NCI-H187 treated with DMSO at 0.1 percent for 48 hours (cell line): ENCODE measurements at regions not wholly inside any gene's neighbourhood (a gene's known extent, or its start where the extent isn't known, plus 50 kb on each side); places are given as distances from the start of the nearest gene placed in this dataset.

ENCODE experiments used
- DNase-seq: peaks from one replicate; lab custom pipeline; 2025; lab: John Stamatoyannopoulos, UW

GRCh38 chr20:12659942-12660341 is 348.8 kb upstream of the SPTLC3 start:
- DNase-seq: no peak

GRCh38 chr20:12660918-12661317 is 347.9 kb upstream of the SPTLC3 start:
- no peak for DNase-seq

- DNase-seq: no peak
These were observed 338.5 kb upstream of the SPTLC3 start for GRCh38 chr20:12670301-12670700.

GRCh38 chr20:12673352-12673751 is 335.4 kb upstream of the SPTLC3 start:
- no peak for DNase-seq

GRCh38 chr20:12677925-12678324 is 330.8 kb upstream of the SPTLC3 start:
- DNase-seq: no peak

GRCh38 chr20:12679447-12679846 is 329.3 kb upstream of the SPTLC3 start:
- DNase-seq: no peak

GRCh38 chr20:12682613-12683012 is 326.2 kb upstream of the SPTLC3 start:
- DNase-seq: no peak

GRCh38 chr20:12687476-12687875 is 321.3 kb upstream of the SPTLC3 start:
- no peak for DNase-seq

- no peak for DNase-seq
These were observed 312.8 kb upstream of the SPTLC3 start for GRCh38 chr20:12695937-12696336.

- no peak for DNase-seq
These were observed 310.0 kb upstream of the SPTLC3 start for GRCh38 chr20:12698817-12699216.

GRCh38 chr20:12699374-12700228 is 309.2 kb upstream of the SPTLC3 start:
- DNase-seq: peak; percentile 36

- no peak for DNase-seq
These were observed 308.1 kb upstream of the SPTLC3 start for GRCh38 chr20:12700701-12701100.

- no peak for DNase-seq
These were observed 306.5 kb upstream of the SPTLC3 start for GRCh38 chr20:12702312-12702711.

GRCh38 chr20:12715371-12715770 is 293.4 kb upstream of the SPTLC3 start:
- no peak for DNase-seq

- DNase-seq: no peak
These were observed 292.6 kb upstream of the SPTLC3 start for GRCh38 chr20:12715991-12716680.

GRCh38 chr20:12717061-12717460 is 291.7 kb upstream of the SPTLC3 start:
- DNase-seq: no peak

- no peak for DNase-seq
These were observed 290.2 kb upstream of the SPTLC3 start for GRCh38 chr20:12718619-12719018.

- DNase-seq: no peak
These were observed 287.1 kb upstream of the SPTLC3 start for GRCh38 chr20:12721636-12722035.

- no peak for DNase-seq
These were observed 286.7 kb upstream of the SPTLC3 start for GRCh38 chr20:12722091-12722490.

- no peak for DNase-seq
These were observed 285.0 kb upstream of the SPTLC3 start for GRCh38 chr20:12723811-12724210.

- no peak for DNase-seq
These were observed 280.0 kb upstream of the SPTLC3 start for GRCh38 chr20:12728782-12729181.

- no peak for DNase-seq
These were observed 279.4 kb upstream of the SPTLC3 start for GRCh38 chr20:12729326-12729725.

GRCh38 chr20:12733811-12734210 is 275.0 kb upstream of the SPTLC3 start:
- DNase-seq: no peak
